ENCODE measurements at regions not wholly inside any gene's neighbourhood (a gene's known extent, or its start where the extent isn't known, plus 50 kb on each side); places are given as distances from the start of the nearest gene placed in this dataset.

- TF ChIP-seq POLR2AphosphoS5 (IDR thresholded peaks at IDR 0.05) = no peak
- no peak for TF ChIP-seq EP300 (IDR thresholded peaks at IDR 0.05)
- no peak for TF ChIP-seq CTCF (IDR thresholded peaks at IDR 0.05)
- no peak for TF ChIP-seq POLR2A (IDR thresholded peaks at IDR 0.05)
These were observed 186.2 kb upstream of the VASH1 start for GRCh38 chr14:76575108-76575507.

DNA sequence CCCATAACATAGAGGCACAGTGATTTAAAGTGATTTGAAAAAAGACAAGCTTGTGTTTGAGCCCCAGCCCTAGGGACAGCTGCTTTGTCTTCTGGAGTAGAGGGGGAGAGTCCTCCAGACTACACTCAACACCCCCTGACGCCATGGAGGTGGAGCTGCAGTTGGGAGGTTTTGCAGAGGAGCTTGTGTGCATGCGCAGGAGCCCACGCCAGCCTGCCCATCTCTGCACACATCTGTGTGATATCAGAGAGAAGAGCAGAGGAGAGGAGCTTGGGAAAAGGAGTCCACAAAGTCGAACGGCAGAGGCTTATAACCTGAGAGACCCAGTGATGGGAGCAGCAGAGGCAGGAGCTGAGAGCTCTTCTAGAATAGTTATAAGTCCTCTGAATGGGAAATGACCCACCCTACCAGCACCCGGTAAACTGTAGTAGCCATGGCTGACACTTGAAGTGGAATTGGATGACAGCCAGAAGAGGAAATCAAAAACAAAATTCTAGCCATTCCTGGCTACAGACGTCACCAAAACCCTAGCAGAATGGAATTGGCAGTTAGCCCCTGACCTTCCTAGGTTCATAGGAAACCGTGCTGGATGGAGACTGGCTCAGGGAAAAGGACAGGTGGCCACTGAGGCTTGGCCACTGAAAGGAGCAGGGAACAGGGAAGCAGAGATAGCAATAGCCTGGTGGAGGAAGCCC lies 185.1 kb upstream of the VASH1 start:
- H3K9me3 ChIP-seq = no peaks in the 10 kb centered on the region

More at GRCh38 chr14:76575108-76575507, 186.2 kb upstream of the VASH1 start:
- intact Hi-C loops (cut with DNase I; ENCODE audit: low total_unique reads) = no loop called here
- no peak for DNase-seq
- H3K36me3 ChIP-seq = no peaks in the 10 kb centered on the region
- H3K4me3 ChIP-seq = no peak overlapping the region
- H3K4me1 ChIP-seq = peaks cover 0 to 4% (median 0%) of the 10 kb centered on the region in 4 donors
- no peak overlapping the region for H3K27ac ChIP-seq
- WGBS, 5 donors = 63 to 69% (median 66%) methylated on average over 9 of the region's 9 CpGs
- no peaks in the 10 kb centered on the region for H3K9me3 ChIP-seq
- peaks cover 0 to 36% (median 0%) of the 10 kb centered on the region in 3 donors for H3K27me3 ChIP-seq

GRCh38 chr14:76577090-76577489 lies 184.2 kb upstream of the VASH1 start:
- peaks cover 0 to 35% (median 0%) of the 10 kb centered on the region in 3 donors for H3K27me3 ChIP-seq
- no peak overlapping the region for H3K27ac ChIP-seq
- 87 to 96% (median 94%) methylated on average over 2 of the region's 2 CpGs for WGBS, 5 donors
- H3K9me3 ChIP-seq = no peaks in the 10 kb centered on the region
- H3K4me3 ChIP-seq = no peak overlapping the region
- DNase-seq = no peak
- no peaks in the 10 kb centered on the region for H3K36me3 ChIP-seq
- TF ChIP-seq POLR2AphosphoS5 (IDR thresholded peaks at IDR 0.05) = no peak
- H3K4me1 ChIP-seq = peaks cover 0 to 4% (median 0%) of the 10 kb centered on the region in 4 donors
- intact Hi-C loops (cut with DNase I; ENCODE audit: low total_unique reads) = no loop called here

More for the DNA sequence above, 185.1 kb upstream of the VASH1 start:
- no peak for TF ChIP-seq CTCF (IDR thresholded peaks at IDR 0.05)
- no peak for TF ChIP-seq POLR2AphosphoS5 (IDR thresholded peaks at IDR 0.05)
- no peak for TF ChIP-seq EP300 (IDR thresholded peaks at IDR 0.05)
- TF ChIP-seq POLR2A (IDR thresholded peaks at IDR 0.05) = no peak
- Histone ChIP-seq H3K4me1 (peaks cover 0 to 4% (median 0%) of the 10 kb centered on the region in 4 donors), H3K27me3 (peaks cover 0 to 36% (median 0%) of the 10 kb centered on the region in 3 donors), H3K36me3 (no peaks in the 10 kb centered on the region), H3K27ac (no peak overlapping the region), H3K4me3 (no peak overlapping the region)
- DNase-seq = no peak
- WGBS, 5 donors = 60 to 69% (median 63%) methylated on average over 8 of the region's 8 CpGs
- intact Hi-C loops (cut with DNase I; ENCODE audit: low total_unique reads) = no loop called here

DNA sequence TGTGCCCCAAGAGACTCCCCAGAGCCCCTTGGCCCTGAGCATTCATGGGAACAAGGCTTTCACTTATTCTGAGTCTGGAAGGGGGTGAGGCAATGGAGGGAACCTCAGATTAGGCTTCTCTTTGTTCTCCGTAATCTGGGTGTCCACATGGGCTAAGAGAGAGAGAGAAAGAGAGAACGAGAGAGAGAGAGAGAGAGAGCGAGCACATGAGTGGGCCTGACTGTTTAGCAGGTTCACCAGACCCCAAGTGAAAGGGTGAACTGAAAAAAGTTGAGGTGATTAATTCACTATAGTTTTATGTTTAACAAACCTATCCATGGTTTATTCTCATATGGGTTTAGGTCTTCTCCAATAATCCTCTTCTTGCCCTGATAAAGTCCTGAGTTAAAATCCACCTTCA lies 183.4 kb upstream of the VASH1 start:
- Histone ChIP-seq H3K4me3 (no peak overlapping the region), H3K27ac (no peak overlapping the region), H3K36me3 (no peaks in the 10 kb centered on the region), H3K4me1 (peaks cover 0 to 4% (median 0%) of the 10 kb centered on the region in 4 donors), H3K27me3 (peaks cover 0 to 29% (median 0%) of the 10 kb centered on the region in 3 donors), H3K9me3 (no peaks in the 10 kb centered on the region)
- TF ChIP-seq CTCF (IDR thresholded peaks at IDR 0.05) (no peak), POLR2A (IDR thresholded peaks at IDR 0.05) (no peak), POLR2AphosphoS5 (IDR thresholded peaks at IDR 0.05) (no peak), EP300 (IDR thresholded peaks at IDR 0.05) (no peak)
- no peak for DNase-seq
- intact Hi-C loops (cut with DNase I; ENCODE audit: low total_unique reads) = no loop called here
- WGBS, 5 donors = 65 to 94% (median 91%) methylated on average over 3 of the region's 3 CpGs

GRCh38 chr14:76580399-76580798 lies 180.9 kb upstream of the VASH1 start:
- H3K27ac ChIP-seq = no peak overlapping the region
- intact Hi-C loops (cut with DNase I; ENCODE audit: low total_unique reads) = no loop called here

More at GRCh38 chr14:76580399-76580798, 180.9 kb upstream of the VASH1 start:
- TF ChIP-seq POLR2A (IDR thresholded peaks at IDR 0.05) = no peak
- TF ChIP-seq POLR2AphosphoS5 (IDR thresholded peaks at IDR 0.05) = no peak
- TF ChIP-seq CTCF (IDR thresholded peaks at IDR 0.05) = no peak
- TF ChIP-seq EP300 (IDR thresholded peaks at IDR 0.05) = no peak
- 58 to 80% (median 74%) methylated on average over 2 of the region's 2 CpGs for whole genome bisulfite sequencing, 5 donors
- no peak for DNase-seq
- Histone ChIP-seq H3K9me3 (no peaks in the 10 kb centered on the region), H3K36me3 (no peaks in the 10 kb centered on the region), H3K4me3 (no peak overlapping the region), H3K27me3 (peaks cover 0 to 9% (median 0%) of the 10 kb centered on the region in 3 donors), H3K4me1 (peaks cover 0 to 6% (median 2%) of the 10 kb centered on the region in 4 donors)
